ENCODE measurements at regions not wholly inside any gene's neighbourhood (a gene's known extent, or its start where the extent isn't known, plus 50 kb on each side); places are given as distances from the start of the nearest gene placed in this dataset.

GRCh38 chr5:67432606-67433005, 236.0 kb upstream of the CD180 start:
- TF ChIP-seq CTCF (IDR thresholded peaks at IDR 0.05), result no peak
- no peak for TF ChIP-seq POLR2A (IDR thresholded peaks at IDR 0.05)
